Prostate gland (tissue), 2 donors: ENCODE measurements at regions not wholly inside any gene's neighbourhood (a gene's known extent, or its start where the extent isn't known, plus 50 kb on each side); places are given as distances from the start of the nearest gene placed in this dataset.

ENCODE experiments used
- POLR2A ChIP-seq: fragments of 450-650 bp; IDR thresholded peaks from one replicate; pipeline ENCODE4 v1.6.1; 2016; ENCODE audit warnings: antibody characterized with exemption, mild to moderate bottlenecking
- TF ChIP-seq, protein P1 (sequence below), 4 experiments: fragments of 200-600 bp in 2 of 4; fragments of 450-650 bp in 2 of 4; sonication (generic) in 2 of 4; IDR thresholded peaks; 1 replicate in 3 of 4; 2 replicates in 1 of 4; pipeline ENCODE4 v1.5.1; 2016 to 2019; ENCODE audit warnings: antibody characterized with exemption in 4 of 4, mild to moderate bottlenecking in 2 of 4, moderate library complexity in 2 of 4

- TF ChIP-seq, protein P1, sequence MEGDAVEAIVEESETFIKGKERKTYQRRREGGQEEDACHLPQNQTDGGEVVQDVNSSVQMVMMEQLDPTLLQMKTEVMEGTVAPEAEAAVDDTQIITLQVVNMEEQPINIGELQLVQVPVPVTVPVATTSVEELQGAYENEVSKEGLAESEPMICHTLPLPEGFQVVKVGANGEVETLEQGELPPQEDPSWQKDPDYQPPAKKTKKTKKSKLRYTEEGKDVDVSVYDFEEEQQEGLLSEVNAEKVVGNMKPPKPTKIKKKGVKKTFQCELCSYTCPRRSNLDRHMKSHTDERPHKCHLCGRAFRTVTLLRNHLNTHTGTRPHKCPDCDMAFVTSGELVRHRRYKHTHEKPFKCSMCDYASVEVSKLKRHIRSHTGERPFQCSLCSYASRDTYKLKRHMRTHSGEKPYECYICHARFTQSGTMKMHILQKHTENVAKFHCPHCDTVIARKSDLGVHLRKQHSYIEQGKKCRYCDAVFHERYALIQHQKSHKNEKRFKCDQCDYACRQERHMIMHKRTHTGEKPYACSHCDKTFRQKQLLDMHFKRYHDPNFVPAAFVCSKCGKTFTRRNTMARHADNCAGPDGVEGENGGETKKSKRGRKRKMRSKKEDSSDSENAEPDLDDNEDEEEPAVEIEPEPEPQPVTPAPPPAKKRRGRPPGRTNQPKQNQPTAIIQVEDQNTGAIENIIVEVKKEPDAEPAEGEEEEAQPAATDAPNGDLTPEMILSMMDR (IDR thresholded peaks at IDR 0.05) = no peak
- TF ChIP-seq POLR2A = no peak
These were observed 128.0 kb downstream of the ARL4A start for GRCh38 chr7:12815426-12815825.
